Right lobe of liver (tissue), 6 donors: ENCODE measurements at regions not wholly inside any gene's neighbourhood (a gene's known extent, or its start where the extent isn't known, plus 50 kb on each side); places are given as distances from the start of the nearest gene placed in this dataset.

Experiments
- ATAC-seq, 4 donors: fragments of 200-7000 bp; cut with Tn5 transposase; one replicate each; pipeline ENCODE4 v1.9.1; 2020; ENCODE audit warnings: mild to moderate bottlenecking in 4 of 4, moderate library complexity in 4 of 4
- DNase-seq, 3 donors: peaks; one replicate each; pipeline ENCODE4 v3.0.0-alpha.2; 2020
- H3K27ac ChIP-seq, 3 donors: fragments of 200-600 bp; one replicate each; pipeline ENCODE4 v1.8.0; 2022
- H3K27me3 ChIP-seq, 2 donors: fragments of 200-600 bp; one replicate each; pipeline ENCODE4 v1.8.0; 2022
- H3K36me3 ChIP-seq, 4 donors: fragments of 200-600 bp; sonication (generic) in 1 of 4; one replicate each; pipeline versions ENCODE4 v1.5.1 to v1.8.0; 2017 to 2022; ENCODE audit warnings: control low read depth in 1 of 4
- H3K4me1 ChIP-seq, 4 donors: fragments of 200-600 bp; sonication (generic) in 1 of 4; one replicate each; pipeline versions ENCODE4 v1.5.1 to v1.8.0; 2017 to 2022; ENCODE audit warnings: control low read depth in 1 of 4
- H3K4me3 ChIP-seq, 3 donors: fragments of 200-600 bp; one replicate each; pipeline ENCODE4 v1.8.0; 2022
- H3K9me3 ChIP-seq, 4 donors: fragments of 200-600 bp; sonication (generic) in 1 of 4; one replicate each; pipeline versions ENCODE4 v1.5.1 to v1.8.0; 2017 to 2022; ENCODE audit warnings: control low read depth in 1 of 4
- POLR2A ChIP-seq: fragments of 450-650 bp; IDR thresholded peaks from one replicate; pipeline ENCODE4 v1.6.1; 2017; ENCODE audit warnings: antibody characterized with exemption, mild to moderate bottlenecking
- WGBS: methylation state at CpG from one replicate; pipeline ENCODE4 v1.1.6; 2018; ENCODE audit warnings: low coverage, low lambda C conversion rate; ENCODE audit not compliant: insufficient coverage; ENCODE audit errors: missing lambda C conversion rate; 5-methylcytosine and 5-hydroxymethylcytosine counted together
- intact Hi-C, 2 donors: fragments of 100-400 bp; cut with DNase I; formaldehyde crosslinking; loops; one replicate each; pipeline versions ENCODE4 v1.11.2 to v1.14.1; 2022
- TF ChIP-seq, protein P1 (sequence below), 4 donors: fragments of 200-600 bp in 3 of 4; fragments of 450-650 bp in 1 of 4; IDR thresholded peaks; one replicate each; pipeline versions ENCODE4 v1.5.1 to v1.8.0; 2016 to 2022; ENCODE audit warnings: antibody characterized with exemption in 4 of 4, mild to moderate bottlenecking in 2 of 4
- donor health status: DM: no; HTN: yes; CAD: no.
- donor health status: DM: no; HTN: no; CAD: no.
- donor health status: DM: no; HTN: no; CAD: no.
- donor health status: DM: no; HTN: yes; CAD: no.
- donor health status: DM: no; HTN: yes; CAD: no.

DNA sequence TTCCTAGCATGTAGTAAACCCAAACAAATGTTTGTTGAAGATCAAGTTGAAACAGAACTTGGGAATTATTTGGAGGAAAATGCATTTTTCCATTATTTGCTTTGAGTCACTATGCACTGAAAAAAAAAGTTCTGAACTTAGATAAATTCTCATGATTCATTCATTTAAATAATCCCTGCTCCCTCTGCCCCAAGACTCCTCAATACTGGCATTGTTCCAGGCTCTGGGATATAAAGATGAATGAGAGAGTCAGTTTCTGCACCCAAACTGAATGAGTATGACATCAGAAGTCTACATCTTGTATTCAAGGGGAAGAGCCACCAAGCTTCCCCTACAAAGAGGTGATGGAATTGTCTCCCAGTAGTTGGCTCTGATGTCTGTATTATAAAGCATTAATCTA is 123.9 kb downstream of the SEC61B start:
- no peaks in the 10 kb centered on the region for H3K9me3 ChIP-seq
- no peak overlapping the region for H3K27ac ChIP-seq
- intact Hi-C loops: no loop called here
- no peak for TF ChIP-seq POLR2A
- TF ChIP-seq, protein P1, sequence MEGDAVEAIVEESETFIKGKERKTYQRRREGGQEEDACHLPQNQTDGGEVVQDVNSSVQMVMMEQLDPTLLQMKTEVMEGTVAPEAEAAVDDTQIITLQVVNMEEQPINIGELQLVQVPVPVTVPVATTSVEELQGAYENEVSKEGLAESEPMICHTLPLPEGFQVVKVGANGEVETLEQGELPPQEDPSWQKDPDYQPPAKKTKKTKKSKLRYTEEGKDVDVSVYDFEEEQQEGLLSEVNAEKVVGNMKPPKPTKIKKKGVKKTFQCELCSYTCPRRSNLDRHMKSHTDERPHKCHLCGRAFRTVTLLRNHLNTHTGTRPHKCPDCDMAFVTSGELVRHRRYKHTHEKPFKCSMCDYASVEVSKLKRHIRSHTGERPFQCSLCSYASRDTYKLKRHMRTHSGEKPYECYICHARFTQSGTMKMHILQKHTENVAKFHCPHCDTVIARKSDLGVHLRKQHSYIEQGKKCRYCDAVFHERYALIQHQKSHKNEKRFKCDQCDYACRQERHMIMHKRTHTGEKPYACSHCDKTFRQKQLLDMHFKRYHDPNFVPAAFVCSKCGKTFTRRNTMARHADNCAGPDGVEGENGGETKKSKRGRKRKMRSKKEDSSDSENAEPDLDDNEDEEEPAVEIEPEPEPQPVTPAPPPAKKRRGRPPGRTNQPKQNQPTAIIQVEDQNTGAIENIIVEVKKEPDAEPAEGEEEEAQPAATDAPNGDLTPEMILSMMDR (IDR thresholded peaks at IDR 0.05): no peak
- H3K27me3 ChIP-seq: no peaks in the 10 kb centered on the region
- no peaks in the 10 kb centered on the region for H3K36me3 ChIP-seq
- no peak overlapping the region for H3K4me3 ChIP-seq
- peaks cover 0 to 8% (median 0%) of the 10 kb centered on the region in 4 donors for H3K4me1 ChIP-seq
- no peak for DNase-seq
- ATAC-seq: no peak

DNA sequence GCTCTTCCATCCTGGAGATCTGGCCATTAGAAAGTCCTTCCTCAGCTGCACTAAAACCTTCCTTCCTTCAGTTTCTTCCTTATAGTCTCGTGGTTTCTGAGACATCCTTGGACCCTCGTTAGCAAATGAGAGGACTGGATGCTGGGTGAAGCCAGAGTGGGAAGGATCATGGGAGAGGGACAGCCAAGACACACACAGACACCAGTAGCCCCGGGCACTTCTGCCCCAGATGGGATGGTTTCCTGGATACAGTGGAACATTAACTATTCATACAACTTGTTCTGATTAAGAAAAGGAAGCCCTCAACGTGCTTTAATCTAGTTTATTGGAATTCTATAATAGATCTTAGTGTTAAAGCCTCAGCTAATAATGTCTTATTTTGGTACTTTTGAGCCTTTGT is 125.5 kb downstream of the SEC61B start:
- intact Hi-C loops: no loop called here
- H3K27me3 ChIP-seq: no peaks in the 10 kb centered on the region
- TF ChIP-seq POLR2A: no peak
- TF ChIP-seq, protein P1 (IDR thresholded peaks at IDR 0.05): no peak
- H3K9me3 ChIP-seq: no peaks in the 10 kb centered on the region
- no peak overlapping the region for H3K4me3 ChIP-seq
- no peaks in the 10 kb centered on the region for H3K36me3 ChIP-seq
- peaks cover 0 to 8% (median 0%) of the 10 kb centered on the region in 4 donors for H3K4me1 ChIP-seq
- no peak for ATAC-seq
- 29% methylated on average over 4 of the region's 4 CpGs for WGBS
- H3K27ac ChIP-seq: no peak overlapping the region
- no peak for DNase-seq

DNA sequence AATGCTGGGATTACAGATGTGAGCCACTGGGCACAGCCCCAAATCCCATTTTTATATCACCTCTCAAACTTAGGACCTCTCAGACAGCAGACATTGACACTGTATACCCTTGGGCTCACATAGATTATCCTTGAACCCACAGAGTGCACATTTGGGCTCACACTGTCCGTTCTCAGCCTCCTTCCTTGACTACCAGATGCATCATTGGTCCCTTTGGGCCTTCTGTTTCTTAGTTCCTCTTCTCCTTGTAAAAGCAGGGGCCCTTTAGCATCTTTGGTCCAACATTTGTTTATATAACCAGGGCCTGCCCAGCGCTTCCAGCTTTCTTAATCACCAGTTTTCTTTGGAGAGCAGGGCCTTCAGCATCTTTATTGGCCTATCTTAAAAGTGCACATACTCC is 126.2 kb downstream of the SEC61B start:
- TF ChIP-seq, protein P1 (IDR thresholded peaks at IDR 0.05): no peak
- TF ChIP-seq POLR2A: no peak
- no peak overlapping the region for H3K4me3 ChIP-seq
- no peaks in the 10 kb centered on the region for H3K27me3 ChIP-seq
- WGBS: 83% methylated on average over 2 of the region's 2 CpGs
- intact Hi-C loops: no loop called here
- no peak overlapping the region for H3K27ac ChIP-seq
- H3K9me3 ChIP-seq: no peaks in the 10 kb centered on the region
- peaks cover 0 to 8% (median 3%) of the 10 kb centered on the region in 4 donors for H3K4me1 ChIP-seq
- no peak for DNase-seq
- no peaks in the 10 kb centered on the region for H3K36me3 ChIP-seq
- ATAC-seq: no peak

DNA sequence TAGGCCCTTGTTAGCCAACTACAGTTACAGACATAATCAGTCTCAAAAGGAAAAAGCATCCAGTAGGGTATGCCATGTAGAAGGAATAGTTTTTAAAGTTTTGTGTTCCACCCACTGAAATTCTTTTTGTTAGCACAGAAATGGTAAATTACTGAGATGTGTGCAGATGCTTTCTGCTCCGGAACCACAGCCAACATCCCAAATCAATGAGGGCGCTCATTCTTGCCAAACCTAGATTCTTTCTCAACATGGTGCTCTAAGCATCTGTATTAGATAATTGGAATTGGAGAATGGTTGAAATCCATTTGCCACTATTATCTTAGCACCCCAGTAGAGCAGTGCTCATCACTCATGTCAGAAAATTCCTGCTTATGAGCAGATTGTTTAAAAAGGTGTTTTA is 127.8 kb downstream of the SEC61B start:
- no peaks in the 10 kb centered on the region for H3K27me3 ChIP-seq
- no peaks in the 10 kb centered on the region for H3K9me3 ChIP-seq
- intact Hi-C loops: no loop called here
- DNase-seq: no peak
- TF ChIP-seq, protein P1 (IDR thresholded peaks at IDR 0.05): no peak
- no peak for TF ChIP-seq POLR2A
- H3K36me3 ChIP-seq: no peaks in the 10 kb centered on the region
- H3K4me3 ChIP-seq: no peak overlapping the region
- 30% methylated on average over 2 of the region's 2 CpGs for WGBS
- H3K27ac ChIP-seq: no peak overlapping the region
- peaks cover 0 to 15% (median 7%) of the 10 kb centered on the region in 4 donors for H3K4me1 ChIP-seq
- peak in 3 of 4 donors; percentile 23 to 52 (median 41) for ATAC-seq

DNA sequence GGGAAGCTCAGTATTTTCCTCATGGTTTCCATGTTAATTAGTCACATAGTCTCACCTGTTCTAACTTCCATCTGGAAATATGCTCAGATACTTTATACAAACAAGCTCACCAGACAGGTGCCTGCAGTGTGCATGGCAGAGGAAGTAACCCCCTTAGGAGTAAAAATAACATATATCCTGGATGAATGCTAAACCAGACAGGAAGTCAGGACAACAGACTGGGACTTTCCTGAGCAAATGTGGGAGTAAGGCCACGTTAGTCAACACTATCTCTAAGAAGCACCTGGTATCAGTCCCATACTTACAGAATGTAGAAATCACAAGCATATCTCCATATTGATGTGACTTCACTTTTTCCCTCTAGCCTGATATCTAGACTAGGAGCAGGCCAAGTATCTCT is 128.4 kb downstream of the SEC61B start:
- no peak for TF ChIP-seq POLR2A
- TF ChIP-seq, protein P1 (IDR thresholded peaks at IDR 0.05): no peak
- Histone ChIP-seq H3K27ac (peak overlapping the region in 1 of 3 donors; percentile 16), H3K4me3 (no peak overlapping the region), H3K9me3 (no peaks in the 10 kb centered on the region), H3K4me1 (peaks cover 0 to 15% (median 7%) of the 10 kb centered on the region in 4 donors), H3K27me3 (no peaks in the 10 kb centered on the region), H3K36me3 (no peaks in the 10 kb centered on the region)
- ATAC-seq (peak in 1 of 4 donors; percentile 28), DNase-seq (no peak)
- intact Hi-C loops: no loop called here
- WGBS: 16% methylated on average over 1 of the region's 1 CpG
